ENCODE measurements at regions not wholly inside any gene's neighbourhood (a gene's known extent, or its start where the extent isn't known, plus 50 kb on each side); places are given as distances from the start of the nearest gene placed in this dataset.

DNA sequence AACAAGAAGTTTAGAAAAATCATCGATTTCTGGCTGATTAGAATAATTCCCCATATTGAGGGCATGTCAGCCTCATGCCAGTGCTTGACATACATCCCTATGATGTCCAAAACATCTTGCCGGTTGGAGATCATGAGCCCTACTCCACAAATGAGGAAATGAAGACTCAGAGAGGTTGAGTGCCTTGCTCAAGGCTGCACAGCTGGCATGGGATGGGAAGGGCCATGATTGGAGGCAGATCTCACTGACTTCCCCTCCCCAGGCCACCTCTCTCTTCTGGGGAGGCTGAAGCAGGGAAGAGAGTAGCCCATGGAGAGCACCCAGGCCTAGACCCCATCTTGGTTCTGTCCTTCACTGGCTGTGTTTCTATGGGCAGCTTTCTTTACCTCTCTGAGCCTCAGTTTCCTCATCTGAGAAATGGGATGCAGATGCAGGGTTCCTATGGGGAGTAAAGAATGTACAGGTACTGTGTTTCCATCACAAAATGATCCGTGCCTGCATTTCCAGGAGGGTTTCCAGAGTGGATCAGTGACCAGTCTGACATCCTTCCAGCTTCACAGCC is 145.7 kb downstream of the SYF2 start:
- Histone ChIP-seq H3K27me3 (ENCODE audit: control insufficient read depth, insufficient read depth, low read length) (no peaks in the 10 kb centered on the region; the same call in 1 of the 2 replicates), H3K4me3 (ENCODE audit: insufficient read depth, low read depth, low read length) (no peak overlapping the region), H3K36me3 (replicated peaks; ENCODE audit: control insufficient read depth, insufficient read depth, low read length) (no peaks in the 10 kb centered on the region)
- DNase-seq, result no peak

GRCh38 chr1:25084407-25084806 is 147.9 kb downstream of the SYF2 start:
- DNase-seq, result no peak
- Histone ChIP-seq H3K27me3 (ENCODE audit: control insufficient read depth, insufficient read depth, low read length) (no peaks in the 10 kb centered on the region; the same call in 1 of the 2 replicates), H3K36me3 (replicated peaks; ENCODE audit: control insufficient read depth, insufficient read depth, low read length) (no peaks in the 10 kb centered on the region), H3K4me3 (ENCODE audit: insufficient read depth, low read depth, low read length) (no peak overlapping the region)

- no peaks in the 10 kb centered on the region for H3K36me3 ChIP-seq (replicated peaks; ENCODE audit: control insufficient read depth, insufficient read depth, low read length)
- DNase-seq, result peak; percentile 67
- H3K27me3 ChIP-seq (ENCODE audit: control insufficient read depth, insufficient read depth, low read length), result no peaks in the 10 kb centered on the region; the same call in 1 of the 2 replicates
- no peak overlapping the region for H3K4me3 ChIP-seq (ENCODE audit: insufficient read depth, low read depth, low read length)
Measured at GRCh38 chr1:25083481-25084345, 148.6 kb downstream of the SYF2 start.

GRCh38 chr1:25082995-25083394 is 149.3 kb downstream of the SYF2 start:
- DNase-seq, result no peak
- Histone ChIP-seq H3K27me3 (ENCODE audit: control insufficient read depth, insufficient read depth, low read length) (no peaks in the 10 kb centered on the region; the same call in 1 of the 2 replicates), H3K36me3 (replicated peaks; ENCODE audit: control insufficient read depth, insufficient read depth, low read length) (no peaks in the 10 kb centered on the region), H3K4me3 (ENCODE audit: insufficient read depth, low read depth, low read length) (no peak overlapping the region)

DNA sequence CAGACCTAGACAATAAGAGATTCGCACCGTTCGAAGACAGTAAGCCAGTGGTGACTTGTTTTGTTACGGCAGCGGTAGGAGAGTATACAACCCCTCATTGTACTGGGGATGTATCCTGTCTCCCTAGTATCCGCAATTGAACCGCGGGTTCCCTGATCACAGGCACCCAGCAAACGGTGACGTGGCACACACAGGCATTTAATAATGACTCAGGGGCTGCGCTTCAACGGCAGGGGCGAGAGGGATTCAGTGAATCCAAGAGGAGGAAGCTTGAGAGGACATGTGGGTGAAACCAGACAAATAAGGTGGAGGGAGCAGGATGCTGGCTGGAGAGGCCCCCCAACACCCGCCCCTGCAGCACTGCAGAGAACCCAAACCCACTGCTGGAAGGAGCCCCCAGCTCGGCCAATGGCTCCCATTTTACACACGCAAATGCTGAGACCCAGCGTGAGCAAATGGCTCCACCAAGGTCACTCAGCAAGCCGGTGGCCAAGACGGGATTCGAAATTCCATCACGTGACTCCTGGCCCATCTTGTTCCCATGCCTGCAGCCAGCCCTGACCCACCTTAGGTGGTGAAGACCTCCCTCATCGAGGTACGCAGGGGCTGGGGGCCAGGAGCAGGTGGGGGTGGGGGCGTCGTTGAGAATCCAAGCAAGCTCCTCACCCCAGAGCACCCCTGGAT is 149.9 kb downstream of the SYF2 start:
- no peak for DNase-seq
- no peaks in the 10 kb centered on the region; the same call in 1 of the 2 replicates for H3K27me3 ChIP-seq (ENCODE audit: control insufficient read depth, insufficient read depth, low read length)
- no peaks in the 10 kb centered on the region for H3K36me3 ChIP-seq (replicated peaks; ENCODE audit: control insufficient read depth, insufficient read depth, low read length)
- no peak overlapping the region for H3K4me3 ChIP-seq (ENCODE audit: insufficient read depth, low read depth, low read length)

- no peaks in the 10 kb centered on the region; the same call in 1 of the 2 replicates for H3K27me3 ChIP-seq (ENCODE audit: control insufficient read depth, insufficient read depth, low read length)
- no peak for DNase-seq
- H3K36me3 ChIP-seq (replicated peaks; ENCODE audit: control insufficient read depth, insufficient read depth, low read length), result no peaks in the 10 kb centered on the region
- H3K4me3 ChIP-seq (ENCODE audit: insufficient read depth, low read depth, low read length), result no peak overlapping the region
Measured at GRCh38 chr1:25081496-25081895, 150.8 kb downstream of the SYF2 start.

DNA sequence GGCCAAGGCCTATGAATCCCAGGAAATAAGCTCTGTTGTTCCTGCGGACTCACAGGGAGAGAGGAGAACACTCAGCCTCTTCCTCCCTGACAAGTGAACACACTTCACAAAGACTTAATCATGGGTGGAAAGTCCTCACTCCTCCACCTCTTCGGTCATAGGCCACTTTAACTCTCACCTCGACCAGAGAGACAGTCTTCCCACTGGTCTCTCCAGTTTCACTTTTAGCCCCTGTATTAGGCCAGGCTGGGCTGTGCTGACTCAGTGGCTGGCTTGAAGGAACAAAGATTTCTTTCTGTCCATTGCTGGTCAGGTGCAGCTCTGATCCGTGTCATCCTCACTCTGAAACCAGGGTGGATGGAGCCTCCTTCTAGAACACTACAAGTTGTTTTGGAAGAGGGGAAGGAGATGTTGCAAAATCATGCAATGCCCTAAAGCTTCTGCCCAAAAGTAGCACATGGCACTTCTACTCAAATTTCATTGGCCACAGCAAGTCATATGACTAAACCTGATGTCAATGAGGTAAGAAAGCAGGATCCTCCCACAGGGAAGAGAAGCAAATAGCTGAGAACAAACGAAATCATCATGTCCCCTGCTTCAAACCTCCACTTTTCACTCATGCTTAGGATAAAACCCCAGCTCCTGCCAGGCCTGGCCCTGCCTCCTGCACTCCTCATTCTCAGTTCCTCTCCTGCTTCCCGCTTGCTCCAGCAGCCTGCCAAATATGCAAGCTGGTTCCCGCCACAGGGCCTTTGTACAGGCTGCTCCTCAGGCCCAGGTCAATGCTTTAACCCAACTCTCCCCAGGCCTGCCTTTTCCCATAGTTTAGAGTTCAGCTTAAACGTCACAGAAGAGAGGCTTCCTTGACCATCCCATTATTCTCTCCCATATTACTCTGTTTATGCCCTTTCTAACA is 150.5 kb upstream of the RUNX3 start:
- DNase-seq, result no peak
- Histone ChIP-seq H3K27me3 (ENCODE audit: control insufficient read depth, insufficient read depth, low read length) (no peaks in the 10 kb centered on the region; the same call in 1 of the 2 replicates), H3K36me3 (replicated peaks; ENCODE audit: control insufficient read depth, insufficient read depth, low read length) (no peaks in the 10 kb centered on the region), H3K4me3 (ENCODE audit: insufficient read depth, low read depth, low read length) (no peak overlapping the region)

DNA sequence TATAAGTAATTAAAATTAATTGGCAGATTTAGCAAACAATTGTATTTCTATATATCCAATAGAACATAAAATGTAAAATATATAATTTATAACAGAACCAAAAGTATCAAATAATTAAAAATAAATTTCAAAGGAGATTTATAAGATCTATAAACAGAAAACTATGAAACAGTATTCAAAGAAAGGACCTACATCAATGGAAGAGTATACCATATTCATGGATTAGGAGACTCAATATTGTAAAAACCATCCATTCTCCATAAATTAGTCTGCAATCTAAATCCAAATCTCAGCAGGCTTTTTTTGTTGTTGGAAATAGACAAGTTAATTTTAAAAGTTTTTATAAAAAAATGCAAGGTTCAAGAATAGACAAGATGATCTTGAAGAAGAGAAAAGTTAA is 149.0 kb upstream of the RUNX3 start:
- H3K27me3 ChIP-seq (ENCODE audit: control insufficient read depth, insufficient read depth, low read length), result no peaks in the 10 kb centered on the region
- H3K36me3 ChIP-seq (replicated peaks; ENCODE audit: control insufficient read depth, insufficient read depth, low read length), result no peaks in the 10 kb centered on the region
- DNase-seq, result no peak
- H3K4me3 ChIP-seq (ENCODE audit: insufficient read depth, low read depth, low read length), result no peak overlapping the region

DNA sequence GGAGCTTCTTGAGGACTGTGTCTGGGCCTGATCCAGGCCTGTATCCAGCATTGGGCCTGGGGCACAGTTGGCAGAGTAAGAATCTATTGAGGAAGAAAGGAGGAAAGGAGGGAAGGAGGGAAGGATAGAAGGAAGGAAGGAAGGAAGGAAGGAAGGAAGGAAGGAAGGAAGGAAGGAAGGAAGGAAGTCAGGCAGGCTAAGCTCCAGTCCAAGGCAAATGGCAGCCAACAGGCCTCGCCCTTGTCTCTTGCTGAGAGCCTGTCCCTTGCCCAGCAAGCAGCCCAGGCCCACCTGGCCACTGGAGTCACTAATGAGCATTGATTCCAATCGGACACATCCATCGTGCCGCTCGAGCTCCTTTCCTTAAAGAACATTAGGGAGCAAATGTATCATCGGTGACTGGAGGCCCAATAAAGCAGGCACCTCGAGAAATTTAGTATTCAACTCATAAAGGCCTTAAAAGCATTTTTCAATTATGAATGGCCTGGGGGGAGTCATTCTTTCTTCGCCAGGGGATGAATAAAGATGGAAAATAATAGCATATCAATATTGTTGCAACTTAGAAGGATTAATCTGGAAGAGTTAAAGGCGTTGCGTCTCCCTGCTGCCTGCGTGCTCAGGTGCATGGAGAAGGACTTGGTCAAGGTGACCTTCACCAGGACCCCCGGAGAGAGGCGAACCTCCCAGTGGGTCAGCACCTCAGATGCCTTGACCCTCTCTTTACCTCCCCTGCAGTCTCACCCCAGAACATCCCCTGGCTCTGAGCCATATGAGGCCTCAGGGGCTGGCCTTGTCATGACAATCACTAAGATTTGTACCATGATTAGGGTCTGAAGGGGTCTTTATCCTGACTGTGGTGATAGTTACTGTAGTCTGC is 144.5 kb upstream of the RUNX3 start:
- no peak for DNase-seq
- H3K36me3 ChIP-seq (replicated peaks; ENCODE audit: control insufficient read depth, insufficient read depth, low read length), result no peaks in the 10 kb centered on the region
- H3K4me3 ChIP-seq (ENCODE audit: insufficient read depth, low read depth, low read length), result no peak overlapping the region
- no peaks in the 10 kb centered on the region for H3K27me3 ChIP-seq (ENCODE audit: control insufficient read depth, insufficient read depth, low read length)

- DNase-seq, result no peak
- Histone ChIP-seq H3K4me3 (ENCODE audit: insufficient read depth, low read depth, low read length) (no peak overlapping the region), H3K27me3 (ENCODE audit: control insufficient read depth, insufficient read depth, low read length) (no peaks in the 10 kb centered on the region), H3K36me3 (replicated peaks; ENCODE audit: control insufficient read depth, insufficient read depth, low read length) (no peaks in the 10 kb centered on the region)
Measured at GRCh38 chr1:25073640-25074270, 143.7 kb upstream of the RUNX3 start.

GRCh38 chr1:25072461-25072860 is 142.4 kb upstream of the RUNX3 start:
- no peak for DNase-seq
- H3K27me3 ChIP-seq (ENCODE audit: control insufficient read depth, insufficient read depth, low read length), result no peaks in the 10 kb centered on the region
- no peaks in the 10 kb centered on the region for H3K36me3 ChIP-seq (replicated peaks; ENCODE audit: control insufficient read depth, insufficient read depth, low read length)
- H3K4me3 ChIP-seq (ENCODE audit: insufficient read depth, low read depth, low read length), result no peak overlapping the region

DNA sequence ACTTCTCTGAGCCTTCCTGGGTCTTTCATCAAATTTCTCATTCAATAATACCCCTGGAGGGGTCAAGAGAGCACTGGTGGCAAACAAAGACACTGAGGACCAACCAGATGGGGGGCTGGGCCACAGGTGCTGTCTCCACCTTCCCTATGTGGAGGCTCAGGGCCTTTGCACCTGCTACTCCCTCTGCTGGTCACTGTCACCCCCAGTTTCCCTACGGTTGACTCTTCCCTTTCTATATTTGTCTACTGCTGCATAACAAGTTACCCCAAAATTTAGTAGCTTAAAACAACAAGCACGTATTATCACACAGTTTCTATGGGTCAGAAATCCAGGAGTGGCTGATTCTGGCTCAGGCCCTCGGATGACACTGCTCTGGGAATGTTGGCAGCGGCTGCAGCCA is 138.8 kb upstream of the RUNX3 start:
- DNase-seq, result no peak
- Histone ChIP-seq H3K36me3 (replicated peaks; ENCODE audit: control insufficient read depth, insufficient read depth, low read length) (no peaks in the 10 kb centered on the region), H3K27me3 (ENCODE audit: control insufficient read depth, insufficient read depth, low read length) (no peaks in the 10 kb centered on the region), H3K4me3 (ENCODE audit: insufficient read depth, low read depth, low read length) (no peak overlapping the region)

DNA sequence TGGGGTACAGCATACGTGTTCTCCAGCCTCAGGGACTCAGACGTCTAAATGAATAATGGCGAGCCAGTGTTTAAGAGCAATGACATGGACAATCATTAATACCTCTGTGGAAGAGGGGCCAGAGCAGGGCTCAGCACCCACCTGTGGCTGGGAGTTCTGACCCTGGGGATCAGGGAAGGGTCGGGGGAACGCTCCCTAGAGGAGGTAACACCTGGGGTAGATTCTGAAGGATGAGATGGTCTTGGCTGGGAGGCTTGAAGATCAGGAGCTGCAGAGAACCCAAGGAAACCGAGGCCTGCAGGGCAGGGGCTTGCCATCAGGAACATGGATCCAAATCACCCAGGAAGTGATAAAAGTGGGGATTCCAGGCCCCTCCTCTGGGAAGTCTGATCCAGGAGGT is 138.2 kb upstream of the RUNX3 start:
- Histone ChIP-seq H3K36me3 (replicated peaks; ENCODE audit: control insufficient read depth, insufficient read depth, low read length) (no peaks in the 10 kb centered on the region), H3K27me3 (ENCODE audit: control insufficient read depth, insufficient read depth, low read length) (no peaks in the 10 kb centered on the region), H3K4me3 (ENCODE audit: insufficient read depth, low read depth, low read length) (no peak overlapping the region)
- no peak for DNase-seq

All from H7 (cell line).